ENCODE measurements at regions not wholly inside any gene's neighbourhood (a gene's known extent, or its start where the extent isn't known, plus 50 kb on each side); places are given as distances from the start of the nearest gene placed in this dataset.

DNA sequence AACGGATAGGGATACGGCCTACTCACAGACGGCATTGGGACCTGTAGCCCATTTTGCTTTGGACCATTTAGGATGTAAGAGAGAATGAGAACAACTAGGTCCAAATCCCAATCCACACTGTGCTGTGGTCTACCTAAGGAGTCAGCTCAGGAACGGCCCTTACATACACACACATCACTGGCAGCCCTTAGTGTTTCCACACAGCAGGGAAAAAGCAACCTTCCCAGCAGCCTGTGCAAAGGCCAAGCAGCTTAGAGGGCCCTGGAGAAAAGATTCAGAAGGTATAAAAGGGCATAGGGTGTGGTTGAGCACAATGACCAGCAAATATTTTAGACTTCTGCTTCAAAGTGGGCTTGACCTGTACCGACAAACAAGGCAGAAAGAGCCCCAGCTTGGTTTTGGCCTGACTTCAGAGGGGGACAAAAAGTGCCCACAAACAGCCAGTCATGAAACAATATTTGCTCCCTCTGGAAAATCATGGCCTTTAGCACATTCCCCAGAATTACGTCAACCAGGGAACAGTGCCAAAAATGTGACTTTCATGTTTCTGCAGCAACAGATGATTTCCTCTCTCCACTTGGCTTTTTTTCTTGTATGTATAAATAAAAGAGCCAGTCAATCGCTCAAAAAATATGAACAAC lies 359.5 kb upstream of the FGF16 start (continued):
- TF ChIP-seq ZNF512 (CRISPR knock-in tag; IDR thresholded peaks at IDR 0.05) (no peak), ZBTB25 (CRISPR knock-in tag; IDR thresholded peaks at IDR 0.05) (no peak)
- TF ChIP-seq, protein P1, sequence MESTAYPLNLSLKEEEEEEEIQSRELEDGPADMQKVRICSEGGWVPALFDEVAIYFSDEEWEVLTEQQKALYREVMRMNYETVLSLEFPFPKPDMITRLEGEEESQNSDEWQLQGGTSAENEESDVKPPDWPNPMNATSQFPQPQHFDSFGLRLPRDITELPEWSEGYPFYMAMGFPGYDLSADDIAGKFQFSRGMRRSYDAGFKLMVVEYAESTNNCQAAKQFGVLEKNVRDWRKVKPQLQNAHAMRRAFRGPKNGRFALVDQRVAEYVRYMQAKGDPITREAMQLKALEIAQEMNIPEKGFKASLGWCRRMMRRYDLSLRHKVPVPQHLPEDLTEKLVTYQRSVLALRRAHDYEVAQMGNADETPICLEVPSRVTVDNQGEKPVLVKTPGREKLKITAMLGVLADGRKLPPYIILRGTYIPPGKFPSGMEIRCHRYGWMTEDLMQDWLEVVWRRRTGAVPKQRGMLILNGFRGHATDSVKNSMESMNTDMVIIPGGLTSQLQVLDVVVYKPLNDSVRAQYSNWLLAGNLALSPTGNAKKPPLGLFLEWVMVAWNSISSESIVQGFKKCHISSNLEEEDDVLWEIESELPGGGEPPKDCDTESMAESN (CRISPR knock-in tag; conservative IDR thresholded peaks at IDR 0.05): no peak

DNA sequence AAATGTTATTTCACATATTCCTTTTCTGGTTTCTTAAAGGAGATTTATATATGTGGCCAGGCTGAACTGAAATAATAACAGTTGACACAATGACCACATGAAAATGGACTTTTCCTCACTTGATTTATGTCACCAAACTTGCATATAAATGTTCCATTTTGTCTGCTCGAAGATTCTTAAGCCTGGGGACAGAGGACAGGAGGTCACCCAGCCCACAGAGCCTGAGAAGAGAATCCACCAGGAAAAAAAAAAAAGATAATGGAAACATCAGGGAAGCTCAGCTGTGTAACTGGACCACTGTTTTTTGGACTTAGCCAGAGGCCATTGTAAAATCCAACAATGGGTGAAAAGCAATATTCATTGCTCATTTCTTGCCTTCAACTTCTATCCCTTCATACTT lies 359.0 kb upstream of the FGF16 start:
- no TSS peak for BruUV-seq (replicated peaks)
- no peaks in the 10 kb centered on the region for H3K9me3 ChIP-seq (ENCODE audit: low read length)
- H4K20me1 ChIP-seq (ENCODE audit: insufficient read depth, low read length): no peaks in the 10 kb centered on the region
- H3K4me1 ChIP-seq (ENCODE audit: insufficient read depth, low read length): peaks cover 37% of the 10 kb centered on the region
- intact Hi-C loops (cut with micrococcal nuclease; ENCODE audit: unreplicated experiment): no loop called here
- no peaks in the 10 kb centered on the region for H3K27me3 ChIP-seq (ENCODE audit: control insufficient read depth in 1 of 2, insufficient read depth in 2 of 2, low read length in 2 of 2)
- ChIA-PET POLR2A (interaction anchor here (1.5 to 2.0 kb wide), 2 partner anchors 42 kb away, joined by 8 to 12 read pairs; no protein-coding TSS in a partner anchor), CTCF (ENCODE audit: low intra/inter-chr PET ratio, low total read pairs) (no interaction called here)
- H3K36me3 ChIP-seq (replicated peaks in 1 of 2; ENCODE audit: control insufficient read depth in 1 of 2, insufficient read depth in 2 of 2, low read length in 2 of 2): no peaks in the 10 kb centered on the region
- H3K9ac ChIP-seq (ENCODE audit: insufficient read depth, low read depth, low read length): no peak overlapping the region
- no peak overlapping the region for H3K4me3 ChIP-seq (replicated peaks in 1 of 3; ENCODE audit: insufficient read depth in 1 of 3, low read depth in 2 of 3, low read length in 3 of 3)
- peak overlapping the region; percentile 55; the same call in 1 of the 2 replicates for H3K4me2 ChIP-seq (ENCODE audit: low read depth, low read length)
- in situ Hi-C loops (cut with HindIII; ENCODE audit: extremely low pct_ligation_motif_present, low pct_unique_long_range_greater_than_20kb): no loop called here
- no peak overlapping the region for H2AFZ ChIP-seq (ENCODE audit: low read length)
- H3K79me2 ChIP-seq (ENCODE audit: insufficient read depth, low read length): no peaks in the 10 kb centered on the region
- DNase-seq (ENCODE audit: low spot score): no peak
- no peak for ATAC-seq
- WGBS (ENCODE audit: low lambda C conversion rate): 7% methylated on average over 1 of the region's 1 CpG
- peak; percentile 36 for FAIRE-seq
- H3K27ac ChIP-seq (ENCODE audit: extremely low read length, insufficient read depth, low read length): peak overlapping the region; percentile 77
- TF ChIP-seq GLI4 (CRISPR knock-in tag; IDR thresholded peaks at IDR 0.05; ENCODE audit: borderline replicate concordance): no peak
- TF ChIP-seq ZNF878 (CRISPR knock-in tag; IDR thresholded peaks at IDR 0.05): no peak
- TF ChIP-seq FIP1L1 (IDR thresholded peaks at IDR 0.05; ENCODE audit: borderline replicate concordance, insufficient read depth, low read depth, low read length): no peak
- TF ChIP-seq HES4 (CRISPR knock-in tag; IDR thresholded peaks at IDR 0.05; ENCODE audit: borderline replicate concordance): no peak
- no peak for TF ChIP-seq ATAD3A (CRISPR knock-in tag; IDR thresholded peaks at IDR 0.05)
- no peak for TF ChIP-seq ZNF367 (CRISPR knock-in tag; IDR thresholded peaks at IDR 0.05; ENCODE audit: borderline replicate concordance)
- TF ChIP-seq, protein P2, sequence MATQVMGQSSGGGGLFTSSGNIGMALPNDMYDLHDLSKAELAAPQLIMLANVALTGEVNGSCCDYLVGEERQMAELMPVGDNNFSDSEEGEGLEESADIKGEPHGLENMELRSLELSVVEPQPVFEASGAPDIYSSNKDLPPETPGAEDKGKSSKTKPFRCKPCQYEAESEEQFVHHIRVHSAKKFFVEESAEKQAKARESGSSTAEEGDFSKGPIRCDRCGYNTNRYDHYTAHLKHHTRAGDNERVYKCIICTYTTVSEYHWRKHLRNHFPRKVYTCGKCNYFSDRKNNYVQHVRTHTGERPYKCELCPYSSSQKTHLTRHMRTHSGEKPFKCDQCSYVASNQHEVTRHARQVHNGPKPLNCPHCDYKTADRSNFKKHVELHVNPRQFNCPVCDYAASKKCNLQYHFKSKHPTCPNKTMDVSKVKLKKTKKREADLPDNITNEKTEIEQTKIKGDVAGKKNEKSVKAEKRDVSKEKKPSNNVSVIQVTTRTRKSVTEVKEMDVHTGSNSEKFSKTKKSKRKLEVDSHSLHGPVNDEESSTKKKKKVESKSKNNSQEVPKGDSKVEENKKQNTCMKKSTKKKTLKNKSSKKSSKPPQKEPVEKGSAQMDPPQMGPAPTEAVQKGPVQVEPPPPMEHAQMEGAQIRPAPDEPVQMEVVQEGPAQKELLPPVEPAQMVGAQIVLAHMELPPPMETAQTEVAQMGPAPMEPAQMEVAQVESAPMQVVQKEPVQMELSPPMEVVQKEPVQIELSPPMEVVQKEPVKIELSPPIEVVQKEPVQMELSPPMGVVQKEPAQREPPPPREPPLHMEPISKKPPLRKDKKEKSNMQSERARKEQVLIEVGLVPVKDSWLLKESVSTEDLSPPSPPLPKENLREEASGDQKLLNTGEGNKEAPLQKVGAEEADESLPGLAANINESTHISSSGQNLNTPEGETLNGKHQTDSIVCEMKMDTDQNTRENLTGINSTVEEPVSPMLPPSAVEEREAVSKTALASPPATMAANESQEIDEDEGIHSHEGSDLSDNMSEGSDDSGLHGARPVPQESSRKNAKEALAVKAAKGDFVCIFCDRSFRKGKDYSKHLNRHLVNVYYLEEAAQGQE (IDR thresholded peaks at IDR 0.05; ENCODE audit: borderline replicate concordance in 1 of 2, low read depth in 1 of 2, low read length in 2 of 2): no peak
- TF ChIP-seq RNF219 (CRISPR knock-in tag; IDR thresholded peaks at IDR 0.05): no peak
